ENCODE measurements at regions not wholly inside any gene's neighbourhood (a gene's known extent, or its start where the extent isn't known, plus 50 kb on each side); places are given as distances from the start of the nearest gene placed in this dataset.

DNA sequence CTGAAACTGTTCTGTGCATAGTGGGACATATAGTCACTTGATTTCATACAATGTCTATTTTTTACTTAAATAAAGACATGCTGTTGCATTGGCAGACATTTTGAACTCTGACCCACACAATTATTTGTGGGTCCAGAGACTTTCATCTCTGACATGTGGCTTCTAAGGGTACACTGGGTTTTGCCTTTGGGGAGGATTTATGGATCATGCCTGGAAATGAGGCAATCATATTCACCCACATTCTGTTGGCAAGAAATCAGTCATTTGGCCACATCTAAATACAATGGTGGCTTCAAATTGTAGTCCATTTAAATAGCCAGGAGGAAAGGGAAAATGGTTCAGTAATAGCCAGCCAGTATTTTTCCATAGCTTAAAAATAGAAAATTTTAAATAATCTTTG is 238.3 kb upstream of the KLF12 start:
- TF ChIP-seq, protein P1, sequence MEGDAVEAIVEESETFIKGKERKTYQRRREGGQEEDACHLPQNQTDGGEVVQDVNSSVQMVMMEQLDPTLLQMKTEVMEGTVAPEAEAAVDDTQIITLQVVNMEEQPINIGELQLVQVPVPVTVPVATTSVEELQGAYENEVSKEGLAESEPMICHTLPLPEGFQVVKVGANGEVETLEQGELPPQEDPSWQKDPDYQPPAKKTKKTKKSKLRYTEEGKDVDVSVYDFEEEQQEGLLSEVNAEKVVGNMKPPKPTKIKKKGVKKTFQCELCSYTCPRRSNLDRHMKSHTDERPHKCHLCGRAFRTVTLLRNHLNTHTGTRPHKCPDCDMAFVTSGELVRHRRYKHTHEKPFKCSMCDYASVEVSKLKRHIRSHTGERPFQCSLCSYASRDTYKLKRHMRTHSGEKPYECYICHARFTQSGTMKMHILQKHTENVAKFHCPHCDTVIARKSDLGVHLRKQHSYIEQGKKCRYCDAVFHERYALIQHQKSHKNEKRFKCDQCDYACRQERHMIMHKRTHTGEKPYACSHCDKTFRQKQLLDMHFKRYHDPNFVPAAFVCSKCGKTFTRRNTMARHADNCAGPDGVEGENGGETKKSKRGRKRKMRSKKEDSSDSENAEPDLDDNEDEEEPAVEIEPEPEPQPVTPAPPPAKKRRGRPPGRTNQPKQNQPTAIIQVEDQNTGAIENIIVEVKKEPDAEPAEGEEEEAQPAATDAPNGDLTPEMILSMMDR (IDR thresholded peaks at IDR 0.05; ENCODE audit: insufficient read depth, low read length, poor library complexity, severe bottlenecking): no peak
- no peak for TF ChIP-seq EZH2phosphoT487 (conservative IDR thresholded peaks at IDR 0.05; ENCODE audit: low read length)

Data from SU-DHL-6 (cell line).